ENCODE measurements at regions not wholly inside any gene's neighbourhood (a gene's known extent, or its start where the extent isn't known, plus 50 kb on each side); places are given as distances from the start of the nearest gene placed in this dataset.

DNA sequence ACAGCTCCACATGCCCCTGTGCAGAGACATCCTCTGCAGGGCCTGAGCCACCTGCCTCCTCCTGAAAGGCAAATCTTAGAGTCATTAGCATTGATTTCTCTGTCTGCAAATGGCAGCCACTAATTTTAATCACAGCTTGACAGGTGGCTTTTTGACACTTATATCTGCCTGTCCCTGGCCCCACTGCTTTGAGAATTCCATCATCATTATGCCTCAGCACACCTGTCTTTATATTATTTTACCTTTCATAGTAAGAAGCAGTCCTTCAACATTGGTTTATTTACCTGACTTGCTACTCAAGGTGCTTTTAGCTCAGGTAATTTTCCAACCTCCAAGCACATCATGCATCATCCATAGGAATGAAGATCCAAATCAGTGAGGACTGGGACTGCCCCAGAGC lies 451.3 kb downstream of the MTRR start:
- H2AFZ ChIP-seq (ENCODE audit: low read depth, low read length, severe bottlenecking): no peak overlapping the region
- H4K20me1 ChIP-seq (ENCODE audit: low read depth, low read length): no peaks in the 10 kb centered on the region
- no peaks in the 10 kb centered on the region for H3K36me3 ChIP-seq (ENCODE audit: low read length)
- H3K27me3 ChIP-seq (ENCODE audit: low read length): no peaks in the 10 kb centered on the region
- no peaks in the 10 kb centered on the region for H3K79me2 ChIP-seq (ENCODE audit: insufficient read depth, low read length)
- no peak overlapping the region for H3K27ac ChIP-seq (ENCODE audit: low read depth, low read length)
- H3K4me3 ChIP-seq (ENCODE audit: insufficient read depth, low read length, poor library complexity, severe bottlenecking): no peak overlapping the region
- no peak overlapping the region for H3K9ac ChIP-seq (ENCODE audit: low read length)
- H3K9me3 ChIP-seq (ENCODE audit: insufficient read depth, low read length): no peaks in the 10 kb centered on the region
- no peaks in the 10 kb centered on the region for H3F3A ChIP-seq (ENCODE audit: insufficient read depth)
- no peaks in the 10 kb centered on the region for H3K9me2 ChIP-seq (replicated peaks; ENCODE audit: insufficient read depth, low read length)
- TF ChIP-seq, protein P1, sequence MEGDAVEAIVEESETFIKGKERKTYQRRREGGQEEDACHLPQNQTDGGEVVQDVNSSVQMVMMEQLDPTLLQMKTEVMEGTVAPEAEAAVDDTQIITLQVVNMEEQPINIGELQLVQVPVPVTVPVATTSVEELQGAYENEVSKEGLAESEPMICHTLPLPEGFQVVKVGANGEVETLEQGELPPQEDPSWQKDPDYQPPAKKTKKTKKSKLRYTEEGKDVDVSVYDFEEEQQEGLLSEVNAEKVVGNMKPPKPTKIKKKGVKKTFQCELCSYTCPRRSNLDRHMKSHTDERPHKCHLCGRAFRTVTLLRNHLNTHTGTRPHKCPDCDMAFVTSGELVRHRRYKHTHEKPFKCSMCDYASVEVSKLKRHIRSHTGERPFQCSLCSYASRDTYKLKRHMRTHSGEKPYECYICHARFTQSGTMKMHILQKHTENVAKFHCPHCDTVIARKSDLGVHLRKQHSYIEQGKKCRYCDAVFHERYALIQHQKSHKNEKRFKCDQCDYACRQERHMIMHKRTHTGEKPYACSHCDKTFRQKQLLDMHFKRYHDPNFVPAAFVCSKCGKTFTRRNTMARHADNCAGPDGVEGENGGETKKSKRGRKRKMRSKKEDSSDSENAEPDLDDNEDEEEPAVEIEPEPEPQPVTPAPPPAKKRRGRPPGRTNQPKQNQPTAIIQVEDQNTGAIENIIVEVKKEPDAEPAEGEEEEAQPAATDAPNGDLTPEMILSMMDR (IDR thresholded peaks at IDR 0.05; ENCODE audit: insufficient read depth, low read length, poor library complexity, severe bottlenecking): no peak
- no peak for TF ChIP-seq EZH2phosphoT487 (conservative IDR thresholded peaks at IDR 0.05; ENCODE audit: low read length)
- no peak overlapping the region for H3K4me2 ChIP-seq (ENCODE audit: low read depth, low read length, poor library complexity, severe bottlenecking)

DNA sequence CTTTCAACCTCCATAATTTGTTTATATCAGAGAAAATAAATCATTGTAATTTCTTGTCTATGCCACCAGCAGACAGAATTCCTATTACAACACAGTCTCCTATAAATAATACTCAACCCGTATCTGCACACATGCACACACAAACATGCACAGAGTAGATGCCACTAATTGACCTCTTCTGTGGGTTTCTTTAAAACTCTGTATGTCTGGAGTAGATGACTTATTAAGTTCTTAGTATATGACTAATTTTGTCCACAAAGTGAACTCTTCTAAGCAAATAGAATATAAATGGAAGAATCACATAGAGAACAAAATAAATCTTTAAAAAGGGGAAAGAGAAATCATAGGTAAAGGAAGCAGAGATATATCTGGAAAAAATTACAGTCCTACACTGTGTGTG lies 452.3 kb downstream of the MTRR start:
- Histone ChIP-seq H2AFZ (ENCODE audit: low read depth, low read length, severe bottlenecking) (no peak overlapping the region), H3K79me2 (ENCODE audit: insufficient read depth, low read length) (no peaks in the 10 kb centered on the region), H3K36me3 (ENCODE audit: low read length) (no peaks in the 10 kb centered on the region), H3K9ac (ENCODE audit: low read length) (no peak overlapping the region), H3K4me3 (ENCODE audit: insufficient read depth, low read length, poor library complexity, severe bottlenecking) (no peak overlapping the region), H3K9me2 (replicated peaks; ENCODE audit: insufficient read depth, low read length) (no peaks in the 10 kb centered on the region), H3K9me3 (ENCODE audit: insufficient read depth, low read length) (no peaks in the 10 kb centered on the region), H3K27me3 (ENCODE audit: low read length) (no peaks in the 10 kb centered on the region), H3K27ac (ENCODE audit: low read depth, low read length) (no peak overlapping the region), H3F3A (ENCODE audit: insufficient read depth) (no peaks in the 10 kb centered on the region), H4K20me1 (ENCODE audit: low read depth, low read length) (no peaks in the 10 kb centered on the region), H3K4me2 (ENCODE audit: low read depth, low read length, poor library complexity, severe bottlenecking) (no peak overlapping the region)
- TF ChIP-seq, protein P1 (IDR thresholded peaks at IDR 0.05; ENCODE audit: insufficient read depth, low read length, poor library complexity, severe bottlenecking): no peak
- no peak for TF ChIP-seq EZH2phosphoT487 (conservative IDR thresholded peaks at IDR 0.05; ENCODE audit: low read length)

DNA sequence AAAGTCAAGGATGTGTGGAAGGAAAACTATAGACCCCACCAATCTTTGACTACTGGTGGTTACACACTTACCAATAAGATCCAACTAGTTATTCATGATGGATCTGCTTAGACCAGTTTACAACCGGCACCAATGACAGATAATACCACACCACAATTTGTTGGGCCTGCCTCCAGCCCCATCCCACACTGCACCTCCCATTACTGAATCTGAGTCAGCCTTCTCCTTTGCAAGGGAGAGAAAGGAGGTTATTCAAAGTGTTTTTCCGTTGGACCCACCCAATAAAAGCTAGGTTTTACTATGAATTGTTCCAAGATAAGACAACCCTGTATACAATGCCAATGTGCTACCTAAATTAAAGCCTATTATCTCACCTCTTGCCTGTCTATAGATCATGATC lies 453.5 kb downstream of the MTRR start:
- H3K27ac ChIP-seq (ENCODE audit: low read depth, low read length): no peak overlapping the region
- no peak overlapping the region for H3K4me3 ChIP-seq (ENCODE audit: insufficient read depth, low read length, poor library complexity, severe bottlenecking)
- no peaks in the 10 kb centered on the region for H3K27me3 ChIP-seq (ENCODE audit: low read length)
- H3K9ac ChIP-seq (ENCODE audit: low read length): no peak overlapping the region
- H3K79me2 ChIP-seq (ENCODE audit: insufficient read depth, low read length): no peaks in the 10 kb centered on the region
- no peaks in the 10 kb centered on the region for H3K9me2 ChIP-seq (replicated peaks; ENCODE audit: insufficient read depth, low read length)
- no peaks in the 10 kb centered on the region for H4K20me1 ChIP-seq (ENCODE audit: low read depth, low read length)
- TF ChIP-seq EZH2phosphoT487 (conservative IDR thresholded peaks at IDR 0.05; ENCODE audit: low read length): no peak
- TF ChIP-seq, protein P1 (IDR thresholded peaks at IDR 0.05; ENCODE audit: insufficient read depth, low read length, poor library complexity, severe bottlenecking): no peak
- no peak overlapping the region for H2AFZ ChIP-seq (ENCODE audit: low read depth, low read length, severe bottlenecking)
- H3K4me2 ChIP-seq (ENCODE audit: low read depth, low read length, poor library complexity, severe bottlenecking): no peak overlapping the region
- no peaks in the 10 kb centered on the region for H3K36me3 ChIP-seq (ENCODE audit: low read length)
- no peaks in the 10 kb centered on the region for H3F3A ChIP-seq (ENCODE audit: insufficient read depth)
- no peaks in the 10 kb centered on the region for H3K9me3 ChIP-seq (ENCODE audit: insufficient read depth, low read length)
